ENCODE measurements at regions not wholly inside any gene's neighbourhood (a gene's known extent, or its start where the extent isn't known, plus 50 kb on each side); places are given as distances from the start of the nearest gene placed in this dataset.

- no peak overlapping the region for H2AFZ ChIP-seq (ENCODE audit: low read depth, low read length, poor library complexity, severe bottlenecking)
- ChIA-PET RAD21 (ENCODE audit: low non-redundant PET in 1 of 2, low total read pairs in 2 of 2, uncharacterized antibody in 2 of 2, unreplicated experiment in 2 of 2) (no interaction called here), CTCF (no interaction called here), POLR2A (no interaction called here)
- DNase-seq (ENCODE audit: low read depth, low spot score) (no peak), ATAC-seq (no peak)
- no peaks in the 10 kb centered on the region for H3K9me2 ChIP-seq (ENCODE audit: insufficient read depth)
- BruUV-seq (replicated peaks), result no TSS peak
- no peak overlapping the region for H3K4me3 ChIP-seq (replicated peaks in 1 of 2; ENCODE audit: low read depth in 1 of 2, low read length in 2 of 2)
- H3K36me3 ChIP-seq (ENCODE audit: control insufficient read depth in 1 of 2, insufficient read depth in 2 of 2, low read length in 2 of 2), result no peaks in the 10 kb centered on the region
- no peak overlapping the region for H3K9ac ChIP-seq (ENCODE audit: low read length)
- TF ChIP-seq SRF (IDR thresholded peaks at IDR 0.05; ENCODE audit: low read depth) (no peak), CEBPB (IDR thresholded peaks at IDR 0.05; ENCODE audit: low read depth) (no peak), RAD21 (IDR thresholded peaks at IDR 0.05; ENCODE audit: low read depth) (no peak), ZBTB33 (IDR thresholded peaks at IDR 0.05; ENCODE audit: extremely low read depth, insufficient replicate concordance, low read length) (no peak), ZNF274 (IDR thresholded peaks at IDR 0.05; ENCODE audit: low read depth, low read length) (no peak), POLR2A (IDR thresholded peaks at IDR 0.05; ENCODE audit: borderline replicate concordance, extremely low read depth, insufficient read depth, insufficient read length) (no peak), EZH2phosphoT487 (IDR thresholded peaks at IDR 0.05; ENCODE audit: borderline replicate concordance) (no peak), FOSL1 (IDR thresholded peaks at IDR 0.05; ENCODE audit: low read depth) (no peak), SP1 (IDR thresholded peaks at IDR 0.05; ENCODE audit: low read depth) (no peak), ELF1 (IDR thresholded peaks at IDR 0.05; ENCODE audit: borderline replicate concordance, low read depth) (no peak), SIN3A (IDR thresholded peaks at IDR 0.05; ENCODE audit: low read depth) (no peak), ATF3 (IDR thresholded peaks at IDR 0.05) (no peak), MAX (IDR thresholded peaks at IDR 0.05) (no peak), EZH2 (IDR thresholded peaks at IDR 0.05) (no peak), ZFX (IDR thresholded peaks at IDR 0.05) (no peak), YY1 (IDR thresholded peaks at IDR 0.05; ENCODE audit: extremely low read depth, insufficient replicate concordance, low read depth, low read length) (no peak), JUND (IDR thresholded peaks at IDR 0.05) (no peak)
- H3K4me2 ChIP-seq (ENCODE audit: low read length), result no peak overlapping the region
- intact Hi-C loops (cut with micrococcal nuclease), result no loop called here
- H3K27me3 ChIP-seq (ENCODE audit: insufficient read depth, low read length), result no peaks in the 10 kb centered on the region
- H3K4me1 ChIP-seq (ENCODE audit: control insufficient read depth in 1 of 2, insufficient read depth in 2 of 2, low read length in 2 of 2), result no peaks in the 10 kb centered on the region
- no peaks in the 10 kb centered on the region; the same call in 1 of the 2 replicates for H4K20me1 ChIP-seq (ENCODE audit: insufficient read depth)
- H3K79me2 ChIP-seq (ENCODE audit: insufficient read depth, low read length), result no peaks in the 10 kb centered on the region
- no peaks in the 10 kb centered on the region for H3K9me3 ChIP-seq (ENCODE audit: control insufficient read depth in 1 of 2, insufficient read depth in 1 of 2, low read depth in 1 of 2, low read length in 2 of 2)
- no peak overlapping the region for H3K27ac ChIP-seq (ENCODE audit: low read depth, low read length)
Observed at GRCh38 chr2:181348107-181348837, 108.9 kb upstream of the ITGA4 start.

All from HCT116 (cell line).